NCI-H146 treated with DMSO at 0.1 percent for 48 hours (cell line): ENCODE measurements at regions not wholly inside any gene's neighbourhood (a gene's known extent, or its start where the extent isn't known, plus 50 kb on each side); places are given as distances from the start of the nearest gene placed in this dataset.
"Not testable (repeated sequence)": the region's sequence is repeated elsewhere in the genome, so short reads cannot be mapped to it uniquely, and the experiment has no call there.

Source experiments
- DNase-seq: peaks from one replicate; lab custom pipeline; 2025; ENCODE audit not compliant: unreplicated experiment; lab: John Stamatoyannopoulos, UW

DNA sequence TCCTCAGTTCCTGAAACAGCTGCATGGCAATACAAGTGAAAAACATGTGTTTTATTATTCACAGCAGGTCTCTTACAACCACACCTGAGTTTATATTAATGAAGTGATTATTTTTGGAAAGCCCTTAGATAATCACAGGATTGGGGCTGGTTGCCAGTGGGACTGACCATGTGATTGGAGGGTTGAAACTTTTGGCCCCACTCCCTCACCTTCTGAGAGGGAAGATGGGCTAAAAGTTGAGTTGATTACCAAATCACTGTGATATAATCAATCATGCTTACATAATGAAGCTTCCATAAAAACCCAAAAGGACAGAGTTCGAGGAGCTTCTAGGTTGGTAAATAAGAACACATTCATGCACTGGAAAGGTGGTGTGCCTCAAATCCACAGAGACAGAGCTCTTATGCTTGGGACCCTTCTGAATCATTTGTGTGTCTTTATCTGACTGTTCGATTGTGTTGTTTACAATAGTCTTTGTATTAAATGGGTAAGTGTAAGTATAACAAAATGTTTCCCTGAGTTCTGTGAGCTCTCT, 393.9 kb downstream of the RPS24 start:
- no peak for DNase-seq

DNA sequence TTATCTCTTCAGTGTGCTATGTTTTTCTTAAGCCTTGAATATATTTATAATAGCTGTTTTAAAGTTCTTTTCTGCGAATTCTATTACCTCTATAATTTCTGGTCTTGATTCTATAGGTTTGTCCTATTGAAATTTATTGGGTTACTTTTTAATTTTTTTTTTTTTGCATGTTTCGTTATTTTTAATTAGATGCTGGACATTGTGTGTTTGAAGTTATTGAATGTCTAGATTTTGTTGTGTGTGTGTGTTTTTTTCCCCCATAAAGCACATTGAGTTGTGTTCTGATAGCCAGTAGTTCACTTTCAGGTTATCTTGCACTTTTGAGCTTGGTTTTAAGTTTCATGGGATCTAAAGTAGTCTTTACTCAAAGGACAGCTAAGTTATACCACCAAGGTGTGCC, 394.9 kb downstream of the RPS24 start:
- no peak for DNase-seq

GRCh38 chr10:78429984-78430383, 396.3 kb downstream of the RPS24 start:
- no peak for DNase-seq

DNA sequence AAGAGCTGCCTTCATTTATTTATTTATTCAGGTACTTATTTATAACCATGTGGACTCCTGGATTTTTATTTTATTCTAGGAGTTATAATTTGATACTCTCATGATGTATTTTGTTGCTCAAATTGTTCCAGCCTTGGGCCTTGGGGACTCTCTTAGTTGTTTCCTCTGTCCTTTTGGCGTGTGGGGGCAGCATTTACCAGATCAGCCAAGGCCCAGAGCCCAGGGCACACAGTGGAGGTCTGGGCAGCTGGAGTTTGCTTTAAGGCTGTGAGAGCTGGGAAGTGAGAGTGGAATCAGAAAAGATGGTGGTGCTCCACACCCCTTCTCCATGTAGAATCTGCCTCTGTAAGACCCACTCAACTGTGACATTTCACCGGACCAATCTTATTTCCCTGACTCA, 398.9 kb downstream of the RPS24 start:
- DNase-seq = no peak

DNA sequence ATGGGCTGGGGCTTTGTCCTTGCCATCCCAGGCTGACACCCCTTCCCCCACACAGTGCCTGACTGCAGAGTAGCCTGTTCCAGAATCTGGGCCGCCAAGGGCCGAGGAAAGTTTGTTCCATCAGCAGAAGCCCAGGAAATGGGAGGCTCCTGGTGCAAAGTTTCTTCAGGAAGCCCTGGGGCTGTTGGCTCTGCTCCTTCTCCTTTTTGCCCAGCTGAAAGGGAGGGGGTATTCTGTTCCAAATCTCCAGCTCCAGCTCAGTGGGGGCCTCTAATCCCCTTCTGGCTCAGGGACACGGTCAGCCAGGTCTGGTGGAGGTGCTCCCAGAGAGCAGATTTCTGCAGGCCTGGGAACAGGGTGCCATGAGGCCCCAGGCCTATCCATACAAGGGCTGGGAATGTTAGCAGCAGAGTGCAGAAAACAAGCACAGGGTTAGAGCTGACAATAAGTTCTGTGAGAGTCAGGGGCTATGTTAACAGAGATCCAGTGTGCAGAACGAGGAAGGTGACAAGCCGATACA, 399.5 kb downstream of the RPS24 start:
- no peak for DNase-seq

DNA sequence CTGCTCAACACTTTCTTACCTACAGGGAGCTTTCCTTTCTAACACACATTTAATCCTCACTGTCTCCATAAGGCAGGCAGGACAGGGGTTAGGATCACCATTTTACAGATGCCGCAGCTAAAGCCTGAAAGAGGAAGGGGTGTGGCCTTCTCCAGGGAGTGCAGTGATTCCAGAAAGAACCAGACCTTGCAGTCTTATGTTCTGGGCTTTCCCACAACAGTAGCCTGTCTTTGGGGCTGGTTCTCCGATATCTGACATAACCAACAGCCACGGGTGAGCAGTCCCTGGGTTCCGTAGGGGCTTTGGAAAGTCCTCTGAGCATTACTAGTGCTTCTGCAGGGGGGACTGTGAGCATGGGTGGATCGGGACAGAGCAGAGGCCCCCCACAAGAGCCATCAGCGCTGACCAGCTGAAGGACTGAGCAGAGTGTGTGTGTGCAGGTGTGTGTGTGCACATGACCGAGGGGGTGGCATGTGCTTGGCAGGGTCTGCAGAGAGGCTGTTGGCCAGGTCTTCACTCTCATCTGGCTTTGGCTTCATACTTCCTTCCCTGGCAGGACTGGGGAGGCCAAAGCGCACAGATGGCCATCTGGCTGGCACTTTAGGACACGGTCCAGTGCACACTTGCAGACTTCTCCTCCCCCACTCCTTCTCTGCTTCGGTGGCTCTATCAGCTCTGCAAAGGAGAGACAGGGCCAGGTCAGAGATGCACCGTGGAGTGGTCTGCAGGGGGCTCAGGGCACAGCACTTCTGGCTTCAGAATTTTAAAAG, 400.3 kb downstream of the RPS24 start:
- DNase-seq = no peak

DNA sequence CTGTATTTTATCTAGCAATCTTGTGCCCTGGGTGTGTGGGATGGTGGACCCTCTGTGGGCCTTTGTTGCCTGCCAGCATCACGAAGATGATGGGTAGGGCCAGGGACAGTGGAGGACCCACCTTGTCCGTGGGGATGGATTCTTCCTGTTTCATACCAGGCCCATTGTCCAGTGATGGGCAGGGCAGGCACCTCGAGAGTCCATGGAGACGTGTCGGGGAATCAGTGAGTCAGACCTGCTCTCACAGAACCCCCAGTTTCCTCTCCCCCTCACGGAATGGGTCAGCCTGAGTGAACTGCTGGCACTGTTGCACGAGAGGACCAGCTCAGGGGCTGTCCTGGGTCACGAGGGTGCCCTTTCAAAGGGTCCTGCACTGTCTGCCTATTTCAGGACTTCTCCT, 401.2 kb downstream of the RPS24 start:
- DNase-seq = no peak

- DNase-seq = no peak
These were observed 402.0 kb downstream of the RPS24 start for GRCh38 chr10:78435484-78436221.

- DNase-seq = no peak
These were observed 402.5 kb downstream of the RPS24 start for GRCh38 chr10:78436222-78436573.

GRCh38 chr10:78436706-78437406, 403.2 kb downstream of the RPS24 start:
- DNase-seq = no peak

GRCh38 chr10:78437407-78437768, 403.7 kb downstream of the RPS24 start:
- no peak for DNase-seq

DNA sequence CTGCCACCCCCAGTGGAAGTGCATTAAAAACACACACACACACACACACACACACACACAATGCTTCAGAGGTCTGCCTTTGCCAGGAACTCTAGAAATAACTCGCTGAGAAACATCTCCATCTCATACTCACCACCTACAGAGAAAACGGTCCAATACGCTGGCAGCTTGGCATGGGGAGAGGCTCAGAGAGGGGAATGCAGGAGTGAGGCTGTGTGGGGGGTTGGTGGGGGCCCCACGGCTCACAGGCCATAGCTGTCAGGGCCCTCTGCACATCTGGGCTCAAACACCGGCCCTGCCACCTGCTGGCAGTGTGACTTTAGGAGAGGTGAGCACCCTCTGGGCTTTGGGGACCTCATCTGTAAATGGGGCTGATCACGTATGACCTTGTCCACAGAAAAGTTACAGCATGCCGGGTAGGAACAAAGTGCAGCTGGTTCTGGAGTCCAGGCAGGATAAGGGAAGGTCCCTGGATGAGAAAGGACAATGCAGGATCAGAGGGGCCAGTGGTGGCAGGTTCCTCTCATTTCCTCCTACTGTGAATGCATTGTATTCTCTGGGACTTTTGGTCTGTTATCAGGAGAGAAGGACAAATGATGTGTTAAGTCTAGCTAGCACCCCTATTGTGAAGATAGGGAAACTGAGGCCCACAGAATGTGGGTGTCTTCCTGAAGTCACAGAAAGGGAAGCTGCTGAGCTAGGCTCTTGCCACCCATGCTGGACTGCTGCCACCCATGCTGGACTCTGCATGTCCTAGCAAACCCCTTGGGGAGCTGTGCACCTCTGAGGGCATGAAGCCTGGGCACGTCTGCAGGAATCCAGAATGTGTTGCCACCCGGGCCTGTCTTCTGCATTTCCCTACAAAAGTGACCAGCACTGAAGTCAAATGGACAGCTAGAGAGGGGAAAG, 404.6 kb downstream of the RPS24 start:
- no peak for DNase-seq

GRCh38 chr10:78438907-78439809, 405.5 kb downstream of the RPS24 start:
- no peak for DNase-seq

DNA sequence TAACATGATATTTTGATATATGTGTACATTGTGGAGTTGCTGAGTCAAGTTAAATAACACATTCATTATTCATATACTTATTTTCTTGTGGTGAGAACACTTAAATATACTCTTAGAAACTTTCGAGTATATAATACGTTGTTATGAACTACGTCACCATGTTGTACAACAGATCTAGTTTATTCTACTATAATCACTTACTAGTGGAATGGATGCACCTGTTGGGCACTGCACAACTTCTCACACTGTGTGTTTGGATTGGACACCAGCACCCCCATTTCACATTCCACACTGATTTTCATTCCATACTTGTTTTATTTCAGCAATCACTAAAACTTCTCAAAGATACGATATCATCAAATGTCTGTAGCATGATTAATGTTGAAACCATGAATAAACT, 407.3 kb downstream of the RPS24 start:
- DNase-seq = no peak

GRCh38 chr10:78441694-78442093, 408.0 kb downstream of the RPS24 start:
- DNase-seq = no peak

GRCh38 chr10:78442836-78443550, 409.3 kb downstream of the RPS24 start:
- no peak for DNase-seq

- no peak for DNase-seq
These were observed 410.4 kb downstream of the RPS24 start for GRCh38 chr10:78443900-78444571.

GRCh38 chr10:78444741-78445140, 411.1 kb downstream of the RPS24 start:
- not testable (repeated sequence) for DNase-seq
